ENCODE measurements at regions not wholly inside any gene's neighbourhood (a gene's known extent, or its start where the extent isn't known, plus 50 kb on each side); places are given as distances from the start of the nearest gene placed in this dataset.
"Not testable (repeated sequence)": the region's sequence is repeated elsewhere in the genome, so short reads cannot be mapped to it uniquely, and the experiment has no call there.

- H3K27ac ChIP-seq = no peak overlapping the region
- no peak for TF ChIP-seq CTCF (conservative IDR thresholded peaks at IDR 0.05)
These were observed 223.9 kb upstream of the TRPC4 start for GRCh38 chr13:38093425-38093824.

DNA sequence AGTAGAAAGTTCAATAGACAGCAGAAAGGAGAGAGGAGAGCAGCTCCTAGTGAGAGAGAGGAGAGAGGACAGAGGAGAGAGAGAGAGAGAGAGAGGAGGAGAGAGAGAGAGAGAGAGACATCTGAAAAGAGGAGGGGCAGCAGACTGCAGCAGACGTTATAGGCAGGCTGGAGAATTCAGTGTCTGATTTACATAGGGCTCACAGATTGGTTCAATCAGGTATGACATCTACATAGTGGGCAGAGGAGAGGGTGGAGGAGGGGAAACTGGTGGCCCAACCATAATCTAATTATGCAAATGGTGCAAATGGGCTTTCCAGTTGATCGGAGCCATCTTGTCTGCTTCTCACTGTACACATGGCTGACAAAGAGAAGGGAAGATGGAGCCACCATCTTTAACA lies 221.3 kb upstream of the TRPC4 start:
- H3K27ac ChIP-seq = no peak overlapping the region

DNA sequence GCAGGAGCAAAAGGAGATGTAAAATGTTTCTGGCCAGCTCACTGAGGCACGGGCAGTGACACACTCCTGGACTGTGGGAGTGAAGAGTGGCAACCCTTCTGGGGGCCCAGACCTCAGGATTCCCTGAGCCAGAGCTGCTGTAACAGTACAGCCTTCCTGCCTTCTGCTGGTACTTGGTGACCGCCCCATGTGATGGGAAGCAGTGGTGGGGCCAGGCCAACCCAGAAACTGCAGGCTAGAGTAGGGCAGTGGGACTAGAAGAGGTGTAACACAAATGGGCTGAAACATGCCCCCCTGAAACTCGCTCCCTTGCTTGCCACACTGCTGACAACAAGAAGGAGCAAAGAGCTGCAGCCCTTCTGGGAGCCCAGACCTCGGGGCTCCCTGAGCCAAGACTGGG lies 217.1 kb upstream of the TRPC4 start:
- no peak overlapping the region for H3K27ac ChIP-seq
- no peak for TF ChIP-seq CTCF (conservative IDR thresholded peaks at IDR 0.05)

More for the DNA sequence above, 221.3 kb upstream of the TRPC4 start:
- no peak for TF ChIP-seq CTCF (conservative IDR thresholded peaks at IDR 0.05)

DNA sequence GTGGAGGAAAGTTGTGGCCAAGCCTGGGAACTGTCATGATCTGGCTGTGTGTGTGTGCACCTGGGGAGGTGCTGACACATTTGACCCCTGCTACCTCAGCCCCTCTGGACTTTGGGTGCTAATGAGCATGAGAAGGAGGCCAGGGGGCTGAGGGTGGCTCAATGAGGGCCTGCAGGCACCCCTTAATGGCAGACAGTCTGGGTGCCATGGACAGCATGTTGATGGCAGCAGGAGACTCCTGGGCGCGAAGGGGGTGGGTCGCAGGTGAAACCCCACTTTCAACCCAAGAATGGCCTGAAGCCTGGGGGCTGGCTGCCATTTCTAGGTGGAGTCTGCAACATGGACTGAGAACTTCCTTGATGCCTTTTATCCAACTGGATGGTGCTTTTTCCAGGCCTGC lies 216.4 kb upstream of the TRPC4 start:
- no peak overlapping the region for H3K27ac ChIP-seq
- no peak for TF ChIP-seq CTCF (conservative IDR thresholded peaks at IDR 0.05)

- no peak for TF ChIP-seq CTCF (conservative IDR thresholded peaks at IDR 0.05)
- H3K27ac ChIP-seq = no peak overlapping the region
These were observed 204.4 kb upstream of the TRPC4 start for GRCh38 chr13:38073931-38074330.

DNA sequence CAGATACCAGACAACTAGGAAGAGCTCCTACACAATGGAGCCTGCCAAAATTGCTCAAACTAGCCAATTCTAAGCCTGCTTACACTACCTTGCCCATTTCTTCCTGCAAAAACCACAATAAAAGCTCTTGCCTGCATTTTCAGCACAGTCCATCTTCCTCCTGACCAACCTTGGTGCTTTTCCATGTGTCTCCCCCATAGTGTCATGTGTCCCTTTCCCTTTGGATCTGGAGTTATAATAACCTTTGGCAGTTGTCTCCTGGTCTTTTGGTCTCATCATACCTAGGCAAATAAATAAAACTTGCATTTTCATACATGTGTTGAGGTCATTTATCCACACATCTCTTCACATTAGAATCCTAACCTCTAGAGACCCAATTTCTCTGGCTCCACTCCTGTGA lies 203.1 kb upstream of the TRPC4 start:
- TF ChIP-seq CTCF (conservative IDR thresholded peaks at IDR 0.05) = no peak
- H3K27ac ChIP-seq = no peak overlapping the region

DNA sequence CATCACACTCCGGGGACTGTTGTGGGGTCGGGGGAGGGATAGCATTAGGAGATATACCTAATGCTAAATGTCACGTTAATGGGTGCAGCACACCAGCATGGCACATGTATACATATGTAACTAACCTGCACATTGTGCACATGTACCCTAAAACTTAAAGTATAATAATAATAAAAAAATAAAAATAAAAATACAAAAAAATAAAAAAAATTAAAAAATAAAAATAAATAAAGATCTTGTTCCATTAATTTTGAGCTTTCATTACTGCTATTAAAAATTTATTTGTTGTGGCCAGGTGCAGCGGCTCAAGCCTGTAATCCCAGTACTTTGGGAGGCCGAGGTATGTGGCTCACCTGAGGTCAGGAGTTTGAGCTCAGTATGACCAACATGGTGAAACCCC lies 201.8 kb upstream of the TRPC4 start:
- H3K27ac ChIP-seq = not testable (repeated sequence)

- H3K27ac ChIP-seq = no peak overlapping the region
These were observed 184.3 kb upstream of the TRPC4 start for GRCh38 chr13:38053896-38054295.

More at GRCh38 chr13:38053896-38054295, 184.3 kb upstream of the TRPC4 start:
- TF ChIP-seq CTCF (conservative IDR thresholded peaks at IDR 0.05) = no peak
